ENCODE measurements at regions not wholly inside any gene's neighbourhood (a gene's known extent, or its start where the extent isn't known, plus 50 kb on each side); places are given as distances from the start of the nearest gene placed in this dataset.

DNA sequence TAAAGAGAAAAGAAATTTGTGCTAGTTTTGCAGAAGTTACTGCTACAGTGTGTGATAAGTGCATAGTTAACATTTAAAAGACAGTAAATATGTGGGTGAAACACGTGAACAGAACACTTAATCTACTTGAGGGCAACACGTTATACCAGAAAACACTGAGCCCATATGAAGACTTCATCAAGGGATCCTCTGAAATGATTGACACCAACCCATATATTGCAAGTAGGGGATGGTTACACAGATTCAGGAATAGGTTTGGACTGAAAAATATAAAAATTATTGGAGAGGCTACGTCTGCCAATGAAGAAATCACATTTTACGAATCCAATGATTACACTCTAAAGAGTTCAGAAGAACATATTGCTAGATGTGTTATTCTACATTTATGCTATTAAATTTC lies 185.6 kb downstream of the GPX5 start:
- TF ChIP-seq, protein P1, sequence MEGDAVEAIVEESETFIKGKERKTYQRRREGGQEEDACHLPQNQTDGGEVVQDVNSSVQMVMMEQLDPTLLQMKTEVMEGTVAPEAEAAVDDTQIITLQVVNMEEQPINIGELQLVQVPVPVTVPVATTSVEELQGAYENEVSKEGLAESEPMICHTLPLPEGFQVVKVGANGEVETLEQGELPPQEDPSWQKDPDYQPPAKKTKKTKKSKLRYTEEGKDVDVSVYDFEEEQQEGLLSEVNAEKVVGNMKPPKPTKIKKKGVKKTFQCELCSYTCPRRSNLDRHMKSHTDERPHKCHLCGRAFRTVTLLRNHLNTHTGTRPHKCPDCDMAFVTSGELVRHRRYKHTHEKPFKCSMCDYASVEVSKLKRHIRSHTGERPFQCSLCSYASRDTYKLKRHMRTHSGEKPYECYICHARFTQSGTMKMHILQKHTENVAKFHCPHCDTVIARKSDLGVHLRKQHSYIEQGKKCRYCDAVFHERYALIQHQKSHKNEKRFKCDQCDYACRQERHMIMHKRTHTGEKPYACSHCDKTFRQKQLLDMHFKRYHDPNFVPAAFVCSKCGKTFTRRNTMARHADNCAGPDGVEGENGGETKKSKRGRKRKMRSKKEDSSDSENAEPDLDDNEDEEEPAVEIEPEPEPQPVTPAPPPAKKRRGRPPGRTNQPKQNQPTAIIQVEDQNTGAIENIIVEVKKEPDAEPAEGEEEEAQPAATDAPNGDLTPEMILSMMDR (conservative IDR thresholded peaks at IDR 0.05): no peak
- Mint-ChIP-seq H3K4me1 (ENCODE audit: unreplicated experiment) (no peaks in the 10 kb centered on the region), H3K27me3 (peaks cover 73% of the 10 kb centered on the region), H3K9me3 (peaks cover 11% of the 10 kb centered on the region), H3K36me3 (no peaks in the 10 kb centered on the region), H3K4me3 (no peak overlapping the region), H3K27ac (no peak overlapping the region)
- DNase-seq (ENCODE audit: extremely low spot score, unreplicated experiment): no peak

DNA sequence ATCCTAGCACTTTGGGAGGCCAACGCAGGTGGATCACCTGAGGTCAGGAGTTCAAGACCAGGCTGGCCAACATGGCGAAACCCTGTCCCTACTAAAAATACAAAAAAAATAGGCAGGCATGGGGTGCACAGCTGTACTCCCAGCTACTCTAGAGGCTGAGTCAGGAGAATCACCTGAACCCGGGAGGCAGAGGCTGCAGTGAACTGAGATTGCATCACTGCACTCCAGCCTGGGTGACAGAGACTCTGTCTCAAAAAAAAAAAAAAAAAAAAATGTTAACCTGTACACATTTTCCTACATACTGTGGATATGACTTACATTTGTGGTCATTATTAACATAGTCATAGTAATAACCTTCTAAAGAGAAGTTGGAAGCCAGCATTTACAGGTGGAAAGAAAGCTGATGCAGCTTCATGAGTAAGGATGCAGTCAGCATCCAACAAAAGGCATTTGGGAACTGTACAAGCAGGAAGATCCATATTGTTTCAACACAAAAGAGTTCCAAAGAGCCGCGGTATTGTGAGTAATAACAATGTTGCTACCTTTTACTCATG lies 186.2 kb downstream of the GPX5 start:
- Mint-ChIP-seq H3K36me3 (no peaks in the 10 kb centered on the region), H3K9me3 (peaks cover 11% of the 10 kb centered on the region), H3K4me3 (no peak overlapping the region), H3K4me1 (ENCODE audit: unreplicated experiment) (no peaks in the 10 kb centered on the region), H3K27me3 (peaks cover 76% of the 10 kb centered on the region), H3K27ac (no peak overlapping the region)
- TF ChIP-seq, protein P1 (conservative IDR thresholded peaks at IDR 0.05): no peak
- DNase-seq (ENCODE audit: extremely low spot score, unreplicated experiment): no peak

DNA sequence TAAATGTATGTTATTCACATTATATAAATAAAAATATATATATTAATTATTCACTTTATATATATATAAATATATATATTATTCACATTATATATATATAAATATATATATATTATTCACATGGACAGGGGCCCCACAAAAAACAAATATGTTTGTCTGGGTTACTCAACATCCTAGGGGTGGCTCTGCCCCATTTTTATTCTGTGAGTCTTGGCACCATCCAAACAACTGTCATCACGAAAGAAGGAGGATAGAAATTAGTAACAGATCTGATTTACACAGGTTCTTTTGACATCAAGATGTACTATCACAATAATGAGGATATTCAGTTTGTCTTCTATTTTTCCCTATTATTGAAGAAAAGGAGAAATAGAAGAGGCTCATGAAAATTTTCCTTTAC lies 187.3 kb downstream of the GPX5 start:
- H3K4me1 Mint-ChIP-seq (ENCODE audit: unreplicated experiment): no peaks in the 10 kb centered on the region
- no peaks in the 10 kb centered on the region for H3K36me3 Mint-ChIP-seq
- TF ChIP-seq, protein P1 (conservative IDR thresholded peaks at IDR 0.05): no peak

DNA sequence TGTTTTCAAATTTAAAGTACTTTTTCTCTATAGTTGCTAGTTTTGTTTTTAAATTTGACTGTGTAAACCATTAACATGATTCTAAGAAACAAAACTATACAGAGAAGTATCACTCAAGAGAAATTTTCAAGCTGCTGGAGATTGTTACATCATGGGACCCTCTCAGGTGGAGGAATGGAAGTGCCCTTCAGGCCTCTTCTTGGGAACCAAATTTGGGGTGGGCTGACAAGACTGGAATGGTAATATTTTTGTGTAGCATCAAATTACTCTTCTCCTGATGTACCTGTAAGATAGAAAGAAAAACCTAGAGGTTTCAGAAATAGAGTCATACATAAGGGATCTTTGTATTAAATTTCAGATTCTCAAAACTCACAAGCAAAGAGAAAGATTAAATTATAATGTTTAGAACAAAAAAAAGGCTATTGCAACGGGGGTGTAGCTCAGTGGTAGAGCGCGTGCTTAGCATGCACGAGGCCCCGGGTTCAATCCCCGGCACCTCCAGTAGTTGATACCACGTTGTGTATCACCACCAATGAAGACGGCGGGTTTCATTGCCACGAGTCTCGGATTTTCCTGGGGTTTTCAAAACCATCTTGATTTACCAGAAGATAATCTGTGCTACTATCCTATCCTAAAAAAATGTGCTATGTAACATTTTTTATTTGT lies 193.7 kb downstream of the GPX5 start:
- H3K4me1 Mint-ChIP-seq (ENCODE audit: unreplicated experiment): no peaks in the 10 kb centered on the region
- H3K27ac Mint-ChIP-seq: no peak overlapping the region
- TF ChIP-seq, protein P1 (conservative IDR thresholded peaks at IDR 0.05): no peak
- H3K36me3 Mint-ChIP-seq: no peaks in the 10 kb centered on the region
- H3K9me3 Mint-ChIP-seq: no peaks in the 10 kb centered on the region
- no peak for DNase-seq (ENCODE audit: extremely low spot score, unreplicated experiment)
- peaks cover 87% of the 10 kb centered on the region for H3K27me3 Mint-ChIP-seq
- no peak overlapping the region for H3K4me3 Mint-ChIP-seq

More for the DNA sequence above, 187.3 kb downstream of the GPX5 start:
- Mint-ChIP-seq H3K27me3 (peaks cover 79% of the 10 kb centered on the region), H3K27ac (no peak overlapping the region), H3K4me3 (no peak overlapping the region), H3K9me3 (peaks cover 7% of the 10 kb centered on the region)
- no peak for DNase-seq (ENCODE audit: extremely low spot score, unreplicated experiment)

DNA sequence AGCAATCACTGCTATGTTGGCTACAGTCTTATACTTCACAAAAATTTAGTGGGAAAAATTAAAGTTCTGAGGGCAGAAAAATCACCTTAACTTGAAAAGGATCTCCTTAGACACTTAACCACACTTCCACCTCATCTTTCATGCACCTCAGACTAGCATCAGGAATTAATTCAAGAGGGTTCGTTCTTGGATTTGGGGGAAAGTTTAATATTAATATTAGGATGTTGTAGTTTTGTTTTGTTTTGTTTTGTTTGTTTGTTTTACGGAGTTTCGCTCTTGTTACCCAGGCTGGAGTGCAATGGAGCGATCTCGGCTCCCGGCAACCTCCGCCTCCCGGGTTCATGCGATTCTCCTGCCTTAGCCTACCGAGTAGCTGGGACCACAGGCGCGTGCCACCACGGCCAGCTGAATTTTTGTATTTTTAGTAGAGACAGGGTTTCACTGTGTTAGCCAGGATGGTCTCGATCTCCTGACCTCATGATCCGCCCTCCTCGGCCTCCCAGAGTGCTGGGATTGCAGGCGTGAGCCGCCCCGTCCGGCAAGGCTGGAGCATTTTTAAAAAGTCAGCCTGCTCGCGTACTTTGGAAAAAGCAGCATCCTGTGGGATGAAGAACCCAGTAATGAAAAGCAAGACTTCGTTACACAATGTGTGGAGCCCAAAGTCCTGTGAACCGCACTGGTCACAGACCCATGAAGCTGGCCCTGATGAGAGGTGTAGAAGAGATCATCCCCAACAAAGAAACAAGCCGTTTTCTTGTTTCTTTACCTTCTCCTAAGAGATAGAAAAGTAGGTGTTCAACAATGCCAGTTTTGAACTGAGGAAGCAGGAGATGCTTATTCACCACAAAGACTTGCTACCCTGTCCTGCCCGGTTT lies 194.9 kb downstream of the GPX5 start:
- Mint-ChIP-seq H3K4me3 (no peak overlapping the region), H3K9me3 (no peaks in the 10 kb centered on the region), H3K36me3 (no peaks in the 10 kb centered on the region), H3K27me3 (peaks cover 87% of the 10 kb centered on the region), H3K4me1 (ENCODE audit: unreplicated experiment) (no peaks in the 10 kb centered on the region), H3K27ac (no peak overlapping the region)
- TF ChIP-seq, protein P1 (conservative IDR thresholded peaks at IDR 0.05): no peak
- DNase-seq (ENCODE audit: extremely low spot score, unreplicated experiment): no peak

Measured in type B pancreatic cell (in vitro differentiated cells).